Gastrocnemius medialis (tissue), 4 donors: ENCODE measurements at regions not wholly inside any gene's neighbourhood (a gene's known extent, or its start where the extent isn't known, plus 50 kb on each side); places are given as distances from the start of the nearest gene placed in this dataset.

ENCODE experiments used
- CTCF ChIP-seq, 5 experiments: fragments of 450-650 bp in 3 of 5; fragments of 200-600 bp in 2 of 5; sonication (generic) in 2 of 5; IDR thresholded peaks in 4 of 5; conservative IDR thresholded peaks in 1 of 5; 1 replicate in 4 of 5; 2 replicates in 1 of 5; pipeline ENCODE4 v1.5.1; 2016 to 2019; ENCODE audit warnings: antibody characterized with exemption in 5 of 5, mild to moderate bottlenecking in 3 of 5, moderate library complexity in 3 of 5
- POLR2A ChIP-seq, 2 donors: fragments of 450-650 bp; IDR thresholded peaks; one replicate each; pipeline ENCODE4 v1.6.1; 2017; ENCODE audit warnings: antibody characterized with exemption in 2 of 2, mild to moderate bottlenecking in 2 of 2, moderate library complexity in 2 of 2

GRCh38 chr18:65429601-65430000 is 321.2 kb upstream of the CDH7 start:
- no peak for TF ChIP-seq CTCF (IDR thresholded peaks at IDR 0.05 in 4 of 5, conservative IDR thresholded peaks at IDR 0.05 in 1 of 5)
- TF ChIP-seq POLR2A (IDR thresholded peaks at IDR 0.05) = no peak
